ENCODE measurements at regions not wholly inside any gene's neighbourhood (a gene's known extent, or its start where the extent isn't known, plus 50 kb on each side); places are given as distances from the start of the nearest gene placed in this dataset.

- no peak for DNase-seq
Observed at GRCh38 chr4:30605616-30606190, 114.5 kb upstream of the PCDH7 start.

- DNase-seq = no peak
Observed at GRCh38 chr4:30610361-30610760, 109.8 kb upstream of the PCDH7 start.

- DNase-seq = no peak
Observed at GRCh38 chr4:30614771-30615170, 105.4 kb upstream of the PCDH7 start.

- DNase-seq = no peak
Observed at GRCh38 chr4:30616942-30617646, 103.1 kb upstream of the PCDH7 start.

GRCh38 chr4:30617836-30618235 is 102.3 kb upstream of the PCDH7 start:
- no peak for DNase-seq

GRCh38 chr4:30619679-30620078 is 100.5 kb upstream of the PCDH7 start:
- no peak for DNase-seq

GRCh38 chr4:30620711-30621110 is 99.5 kb upstream of the PCDH7 start:
- no peak for DNase-seq

GRCh38 chr4:30630431-30630830 is 89.7 kb upstream of the PCDH7 start:
- DNase-seq = no peak

GRCh38 chr4:30632751-30633150 is 87.4 kb upstream of the PCDH7 start:
- DNase-seq = no peak

GRCh38 chr4:30641345-30641744 is 78.8 kb upstream of the PCDH7 start:
- no peak for DNase-seq

- DNase-seq = no peak
Observed at GRCh38 chr4:30642567-30642966, 77.6 kb upstream of the PCDH7 start.

GRCh38 chr4:30653291-30653690 is 66.9 kb upstream of the PCDH7 start:
- DNase-seq = no peak

GRCh38 chr4:30656828-30657227 is 63.3 kb upstream of the PCDH7 start:
- no peak for DNase-seq

GRCh38 chr4:30667919-30668318 is 52.2 kb upstream of the PCDH7 start:
- DNase-seq = no peak

GRCh38 chr4:30670206-30670605 is 50.0 kb upstream of the PCDH7 start:
- DNase-seq = no peak
